ENCODE measurements at regions not wholly inside any gene's neighbourhood (a gene's known extent, or its start where the extent isn't known, plus 50 kb on each side); places are given as distances from the start of the nearest gene placed in this dataset.
"Not testable (repeated sequence)": the region's sequence is repeated elsewhere in the genome, so short reads cannot be mapped to it uniquely, and the experiment has no call there.

DNA sequence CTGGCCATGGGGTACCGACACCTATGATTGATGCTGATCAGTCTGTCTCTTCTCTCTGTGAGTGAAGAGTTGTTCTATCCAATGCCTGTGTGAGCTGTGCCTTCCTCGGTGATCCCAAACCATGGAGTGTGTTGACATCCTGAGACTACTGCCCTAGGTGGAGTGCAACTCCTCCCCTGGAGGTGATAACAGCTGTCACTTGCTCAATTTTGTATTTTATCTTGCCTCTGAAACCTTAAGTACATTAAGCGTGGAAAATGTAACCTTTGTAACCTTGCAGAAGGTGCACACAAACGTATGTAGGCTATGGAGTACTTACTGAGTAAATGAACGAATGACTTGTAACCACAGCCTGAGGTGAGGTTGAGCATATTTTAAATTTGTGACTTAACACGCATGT, 256.2 kb downstream of the FNDC1 start:
- H3K4me1 ChIP-seq (ENCODE audit: control insufficient read depth, insufficient read depth, low read length), result peaks cover 2% of the 10 kb centered on the region
- no peak for ATAC-seq
- no peak overlapping the region for H3K27ac ChIP-seq (ENCODE audit: low read length)
- no peaks in the 10 kb centered on the region for H3K9me3 ChIP-seq (ENCODE audit: control insufficient read depth, low read length)
- no peak for DNase-seq
- 86% methylated on average over 6 of the region's 6 CpGs for WGBS
- no peaks in the 10 kb centered on the region for H3K27me3 ChIP-seq (ENCODE audit: control insufficient read depth, insufficient read depth)
- intact Hi-C loops (cut with DNase I), result no loop called here
- H3K4me3 ChIP-seq (ENCODE audit: low read length), result no peak overlapping the region

- ATAC-seq (peak; percentile 59 to 68), DNase-seq (peak; percentile 36 to 73 (median 71))
- H3K27me3 ChIP-seq (ENCODE audit: control insufficient read depth, insufficient read depth), result no peaks in the 10 kb centered on the region
- intact Hi-C loops (cut with DNase I), result no loop called here
- WGBS, result 43% methylated on average over 20 of the region's 20 CpGs
- H3K27ac ChIP-seq (ENCODE audit: low read length), result no peak overlapping the region
- H3K4me3 ChIP-seq (ENCODE audit: low read length), result no peak overlapping the region
- H3K4me1 ChIP-seq (ENCODE audit: control insufficient read depth, insufficient read depth, low read length), result peaks cover 2% of the 10 kb centered on the region
- H3K9me3 ChIP-seq (ENCODE audit: control insufficient read depth, low read length), result no peaks in the 10 kb centered on the region
These were observed 253.1 kb downstream of the FNDC1 start for GRCh38 chr6:159422041-159422984.

DNA sequence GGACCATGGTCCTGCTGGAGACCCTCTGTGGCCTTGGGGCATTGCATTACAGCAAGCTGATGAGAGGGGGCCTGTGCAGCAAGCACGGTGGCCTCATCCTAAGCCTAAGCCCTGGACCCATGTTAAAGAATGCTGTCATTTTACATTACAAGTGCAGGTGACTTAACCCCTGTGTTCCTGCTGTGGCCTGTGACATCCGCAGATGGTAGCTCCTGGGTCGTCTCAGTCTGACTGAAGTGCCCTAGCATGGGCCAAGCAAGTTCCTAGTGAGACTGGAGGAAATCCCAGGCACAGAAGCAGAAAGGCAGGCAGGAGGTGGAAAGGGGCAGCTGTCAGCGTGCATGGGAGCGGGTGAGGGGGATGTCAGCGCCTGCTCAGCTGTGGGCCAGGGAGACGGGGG, 252.4 kb downstream of the FNDC1 start:
- intact Hi-C loops (cut with DNase I), result no loop called here
- H3K27me3 ChIP-seq (ENCODE audit: control insufficient read depth, insufficient read depth), result no peaks in the 10 kb centered on the region
- H3K4me3 ChIP-seq (ENCODE audit: low read length), result no peak overlapping the region
- DNase-seq (peak in 1 of 3 donors; percentile 52), ATAC-seq (no peak)
- no peaks in the 10 kb centered on the region for H3K9me3 ChIP-seq (ENCODE audit: control insufficient read depth, low read length)
- H3K27ac ChIP-seq (ENCODE audit: low read length), result no peak overlapping the region
- peaks cover 2% of the 10 kb centered on the region for H3K4me1 ChIP-seq (ENCODE audit: control insufficient read depth, insufficient read depth, low read length)
- WGBS, result 73% methylated on average over 7 of the region's 7 CpGs

DNA sequence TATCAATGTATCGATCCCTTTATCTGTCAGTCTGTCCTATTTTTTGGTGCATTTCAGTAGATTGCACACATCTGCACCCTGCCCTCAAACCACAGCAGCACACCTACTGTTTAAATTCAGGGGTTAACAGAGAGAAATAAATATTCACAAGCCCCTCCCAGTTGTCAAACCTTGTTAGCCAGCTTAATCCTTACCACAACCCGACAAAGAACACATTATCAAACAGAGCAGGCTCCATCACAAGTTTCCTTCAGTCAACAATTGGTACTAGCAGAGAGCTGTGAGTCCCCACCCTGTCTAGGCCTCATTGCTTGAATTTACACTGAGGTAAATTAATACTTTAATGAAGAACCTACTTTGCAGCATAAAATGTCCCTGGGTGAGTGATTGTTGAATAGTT, 249.8 kb downstream of the FNDC1 start:
- 63% methylated on average over 2 of the region's 2 CpGs for WGBS
- Histone ChIP-seq H3K4me1 (ENCODE audit: control insufficient read depth, insufficient read depth, low read length) (peaks cover 2% of the 10 kb centered on the region), H3K4me3 (ENCODE audit: low read length) (no peak overlapping the region), H3K9me3 (ENCODE audit: control insufficient read depth, low read length) (no peaks in the 10 kb centered on the region), H3K27me3 (ENCODE audit: control insufficient read depth, insufficient read depth) (no peaks in the 10 kb centered on the region), H3K27ac (ENCODE audit: low read length) (no peak overlapping the region)
- intact Hi-C loops (cut with DNase I), result no loop called here
- ATAC-seq, result no peak
- no peak for DNase-seq

DNA sequence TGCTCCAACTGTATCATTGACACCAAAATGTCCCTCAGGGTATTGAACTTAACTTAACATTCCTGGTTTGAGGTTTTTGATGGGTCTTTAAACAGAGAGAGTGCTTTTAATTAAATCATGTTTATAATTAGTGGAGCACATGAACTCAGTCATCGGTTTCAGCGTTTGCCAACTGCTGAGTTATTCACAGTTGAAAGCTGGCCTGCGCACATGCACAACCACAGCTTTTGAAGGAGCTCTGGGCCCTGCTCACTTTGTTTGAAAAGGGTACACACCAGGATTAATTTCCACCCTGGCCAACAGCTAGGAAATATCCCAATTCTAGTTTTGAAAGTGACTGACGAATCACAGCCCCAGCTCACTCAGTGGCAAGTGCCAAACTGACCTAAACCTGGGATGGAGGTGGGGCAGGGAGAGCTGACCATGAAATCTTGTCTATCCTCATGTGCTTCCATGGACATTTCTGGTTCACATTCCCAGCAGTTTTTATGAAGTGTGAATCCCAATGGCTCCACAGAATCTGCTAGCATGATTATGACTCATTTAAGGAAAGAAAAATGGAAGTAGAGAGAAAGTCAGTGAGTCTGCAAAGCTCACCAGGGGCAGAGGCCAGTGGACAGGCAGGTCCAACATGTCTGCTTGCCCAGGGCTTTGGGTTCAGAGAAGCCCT, 247.8 kb downstream of the FNDC1 start:
- H3K27me3 ChIP-seq (ENCODE audit: control insufficient read depth, insufficient read depth), result no peaks in the 10 kb centered on the region
- no peaks in the 10 kb centered on the region for H3K9me3 ChIP-seq (ENCODE audit: control insufficient read depth, low read length)
- no peak for ATAC-seq
- H3K4me3 ChIP-seq (ENCODE audit: low read length), result no peak overlapping the region
- no peak for DNase-seq
- WGBS, result 88% methylated on average over 4 of the region's 4 CpGs
- no peaks in the 10 kb centered on the region for H3K4me1 ChIP-seq (ENCODE audit: control insufficient read depth, insufficient read depth, low read length)
- no peak overlapping the region for H3K27ac ChIP-seq (ENCODE audit: low read length)
- intact Hi-C loops (cut with DNase I), result no loop called here

- Histone ChIP-seq H3K9me3 (ENCODE audit: control insufficient read depth, low read length) (no peaks in the 10 kb centered on the region), H3K4me1 (ENCODE audit: control insufficient read depth, insufficient read depth, low read length) (no peaks in the 10 kb centered on the region), H3K27ac (ENCODE audit: low read length) (no peak overlapping the region), H3K4me3 (ENCODE audit: low read length) (no peak overlapping the region), H3K27me3 (ENCODE audit: control insufficient read depth, insufficient read depth) (no peaks in the 10 kb centered on the region)
- 85% methylated on average over 2 of the region's 2 CpGs for WGBS
- DNase-seq, result no peak
- no peak for ATAC-seq
- intact Hi-C loops (cut with DNase I), result no loop called here
These were observed 246.3 kb downstream of the FNDC1 start for GRCh38 chr6:159415540-159415939.

DNA sequence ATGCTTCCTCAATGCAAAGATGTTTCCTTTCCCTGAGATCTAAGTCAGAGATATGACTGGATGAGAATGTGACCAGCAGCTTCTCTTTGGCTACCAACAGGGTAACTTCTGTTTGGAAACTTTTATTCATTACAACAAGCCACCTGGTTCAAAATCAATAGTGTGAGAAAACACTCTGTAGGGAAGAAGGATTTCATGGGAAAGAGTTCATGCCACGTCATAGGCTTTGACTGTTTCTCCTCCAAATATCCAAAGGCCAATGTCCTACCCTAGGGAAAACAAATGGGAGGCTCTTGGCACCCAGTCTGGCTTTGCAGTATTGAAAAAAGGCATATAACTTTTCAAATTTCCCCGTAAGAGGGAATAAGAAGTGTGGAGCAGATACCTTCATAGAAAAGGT, 245.5 kb downstream of the FNDC1 start:
- H3K27ac ChIP-seq (ENCODE audit: low read length), result no peak overlapping the region
- no peaks in the 10 kb centered on the region for H3K9me3 ChIP-seq (ENCODE audit: control insufficient read depth, low read length)
- no peak for ATAC-seq
- no peak overlapping the region for H3K4me3 ChIP-seq (ENCODE audit: low read length)
- intact Hi-C loops (cut with DNase I), result no loop called here
- no peaks in the 10 kb centered on the region for H3K4me1 ChIP-seq (ENCODE audit: control insufficient read depth, insufficient read depth, low read length)
- no peak for DNase-seq
- WGBS, result 65% methylated on average over 2 of the region's 2 CpGs
- H3K27me3 ChIP-seq (ENCODE audit: control insufficient read depth, insufficient read depth), result no peaks in the 10 kb centered on the region

DNA sequence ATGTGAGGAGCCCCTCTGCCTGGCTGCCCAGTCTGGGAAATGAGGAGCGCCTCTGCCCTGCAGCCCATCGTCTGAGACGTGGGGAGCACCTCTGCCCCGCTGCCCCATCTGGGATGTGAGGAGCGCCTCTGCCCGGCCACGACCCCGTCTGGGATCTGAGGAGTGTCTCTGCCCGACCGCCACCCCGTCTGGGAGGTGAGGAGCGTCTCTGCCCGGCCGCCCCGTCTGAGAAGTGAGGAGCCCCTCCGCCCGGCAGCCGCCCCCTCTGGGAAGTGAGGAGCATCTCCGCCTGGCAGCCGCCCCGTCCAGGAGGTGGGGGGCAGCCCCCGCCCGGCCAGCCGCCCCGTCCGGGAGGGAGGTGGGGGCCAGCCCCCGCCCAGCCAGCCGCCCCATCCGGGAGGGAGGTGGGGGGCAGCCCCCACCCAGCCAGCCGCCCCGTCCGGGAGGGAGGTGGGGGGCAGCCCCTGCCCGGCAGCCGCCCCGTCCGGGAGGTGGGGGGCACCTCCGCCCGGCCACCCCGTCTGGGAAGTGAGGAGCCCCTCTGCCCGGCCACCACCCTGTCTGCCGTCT, 238.1 kb downstream of the FNDC1 start:
- H3K4me3 ChIP-seq (ENCODE audit: low read length); H3K27ac ChIP-seq (ENCODE audit: low read length); intact Hi-C loops (cut with DNase I); ATAC-seq; H3K27me3 ChIP-seq (ENCODE audit: control insufficient read depth, insufficient read depth); H3K4me1 ChIP-seq (ENCODE audit: control insufficient read depth, insufficient read depth, low read length); H3K9me3 ChIP-seq (ENCODE audit: control insufficient read depth, low read length): not testable (repeated sequence)
- peak in 1 of 3 donors; percentile 46 for DNase-seq
- 95% methylated on average over 38 of the region's 41 CpGs for WGBS

DNA sequence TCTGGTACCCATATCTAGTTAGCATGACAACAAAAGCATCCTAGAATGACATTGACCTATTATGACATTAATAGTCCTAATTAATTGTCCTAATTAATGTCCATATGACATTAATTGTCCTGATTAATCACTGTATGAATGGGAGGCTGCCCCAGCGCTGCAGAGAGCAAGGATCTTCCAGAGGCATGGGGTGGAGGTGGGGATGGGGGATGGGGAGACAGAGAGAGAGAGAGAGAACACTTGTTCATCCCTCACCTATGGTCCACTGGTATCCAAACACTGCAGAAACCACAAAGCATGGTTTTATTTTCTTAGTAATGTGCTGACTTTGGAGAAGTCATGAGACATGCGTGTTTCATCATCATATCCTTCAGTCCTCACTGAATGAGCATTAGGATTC, 235.1 kb downstream of the FNDC1 start:
- Histone ChIP-seq H3K4me3 (ENCODE audit: low read length) (no peak overlapping the region), H3K9me3 (ENCODE audit: control insufficient read depth, low read length) (no peaks in the 10 kb centered on the region), H3K27me3 (ENCODE audit: control insufficient read depth, insufficient read depth) (no peaks in the 10 kb centered on the region), H3K27ac (ENCODE audit: low read length) (no peak overlapping the region), H3K4me1 (ENCODE audit: control insufficient read depth, insufficient read depth, low read length) (no peaks in the 10 kb centered on the region)
- no peak for ATAC-seq
- 89% methylated on average over 2 of the region's 2 CpGs for WGBS
- intact Hi-C loops (cut with DNase I), result no loop called here
- no peak for DNase-seq

DNA sequence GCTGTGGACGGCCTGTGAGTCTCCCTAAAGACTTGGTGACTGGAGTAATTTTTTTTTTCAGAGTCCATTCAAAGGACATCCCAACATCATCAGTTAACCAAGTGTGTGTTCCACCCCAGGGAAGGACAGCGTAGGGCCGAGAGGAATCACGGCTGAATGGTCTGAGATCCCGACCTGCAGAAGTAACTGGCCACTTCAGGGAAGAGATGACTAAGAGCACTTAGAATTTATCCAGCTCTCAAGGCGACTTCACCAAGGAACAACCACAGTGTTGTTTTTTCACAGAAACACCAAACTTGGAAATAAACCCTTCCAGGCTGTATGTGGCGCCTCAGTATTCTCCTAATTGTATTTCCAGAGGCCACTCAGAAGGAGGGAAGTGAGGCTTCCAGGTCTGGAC, 231.6 kb downstream of the FNDC1 start:
- Histone ChIP-seq H3K27ac (ENCODE audit: low read length) (no peak overlapping the region), H3K4me1 (ENCODE audit: control insufficient read depth, insufficient read depth, low read length) (no peaks in the 10 kb centered on the region), H3K27me3 (ENCODE audit: control insufficient read depth, insufficient read depth) (no peaks in the 10 kb centered on the region), H3K9me3 (ENCODE audit: control insufficient read depth, low read length) (no peaks in the 10 kb centered on the region), H3K4me3 (ENCODE audit: low read length) (no peak overlapping the region)
- DNase-seq (no peak), ATAC-seq (no peak)
- 79% methylated on average over 7 of the region's 7 CpGs for WGBS
- intact Hi-C loops (cut with DNase I), result no loop called here

GRCh38 chr6:159399751-159400221, 230.6 kb downstream of the FNDC1 start:
- peak in 1 of 2 donors; percentile 50 for ATAC-seq
- intact Hi-C loops (cut with DNase I), result no loop called here
- WGBS, result 52% methylated on average over 8 of the region's 8 CpGs

More at GRCh38 chr6:159399751-159400221, 230.6 kb downstream of the FNDC1 start:
- no peak overlapping the region for H3K27ac ChIP-seq (ENCODE audit: low read length)
- H3K4me1 ChIP-seq (ENCODE audit: control insufficient read depth, insufficient read depth, low read length), result no peaks in the 10 kb centered on the region
- H3K27me3 ChIP-seq (ENCODE audit: control insufficient read depth, insufficient read depth), result no peaks in the 10 kb centered on the region
- no peaks in the 10 kb centered on the region for H3K9me3 ChIP-seq (ENCODE audit: control insufficient read depth, low read length)
- H3K4me3 ChIP-seq (ENCODE audit: low read length), result no peak overlapping the region
- DNase-seq, result no peak
